Muscle layer of colon (tissue), 2 donors: ENCODE measurements at regions not wholly inside any gene's neighbourhood (a gene's known extent, or its start where the extent isn't known, plus 50 kb on each side); places are given as distances from the start of the nearest gene placed in this dataset.

ENCODE experiments used
- H3K27ac ChIP-seq: one replicate; pipeline ENCODE4 v1.7.0; 2013; ENCODE audit warnings: low read depth, mild to moderate bottlenecking, low read length, moderate library complexity
- H3K27me3 ChIP-seq, 2 donors: one replicate each; pipeline ENCODE4 v1.7.0; 2013; ENCODE audit warnings: low read length in 2 of 2, mild to moderate bottlenecking in 2 of 2; ENCODE audit not compliant: insufficient read depth in 2 of 2, control insufficient read depth in 1 of 2
- H3K36me3 ChIP-seq: one replicate; pipeline ENCODE4 v1.7.0; 2013; ENCODE audit warnings: mild to moderate bottlenecking, low read length; ENCODE audit not compliant: insufficient read depth
- H3K4me1 ChIP-seq: one replicate; pipeline ENCODE4 v1.7.0; 2013; ENCODE audit warnings: mild to moderate bottlenecking, low read length; ENCODE audit not compliant: insufficient read depth
- H3K4me3 ChIP-seq, 2 donors: one replicate each; pipeline ENCODE4 v1.7.0; 2013; ENCODE audit warnings: low read length in 2 of 2, low read depth in 1 of 2, mild to moderate bottlenecking in 1 of 2, moderate library complexity in 1 of 2
- H3K9ac ChIP-seq: one replicate; pipeline ENCODE4 v1.7.0; 2013; ENCODE audit warnings: low read length
- H3K9me3 ChIP-seq: one replicate; pipeline ENCODE4 v1.7.0; 2013; ENCODE audit warnings: mild to moderate bottlenecking, low read length
- donor health status: abdominal sarcoma.
- donor health status: Adenocarcinoma of cecum.

DNA sequence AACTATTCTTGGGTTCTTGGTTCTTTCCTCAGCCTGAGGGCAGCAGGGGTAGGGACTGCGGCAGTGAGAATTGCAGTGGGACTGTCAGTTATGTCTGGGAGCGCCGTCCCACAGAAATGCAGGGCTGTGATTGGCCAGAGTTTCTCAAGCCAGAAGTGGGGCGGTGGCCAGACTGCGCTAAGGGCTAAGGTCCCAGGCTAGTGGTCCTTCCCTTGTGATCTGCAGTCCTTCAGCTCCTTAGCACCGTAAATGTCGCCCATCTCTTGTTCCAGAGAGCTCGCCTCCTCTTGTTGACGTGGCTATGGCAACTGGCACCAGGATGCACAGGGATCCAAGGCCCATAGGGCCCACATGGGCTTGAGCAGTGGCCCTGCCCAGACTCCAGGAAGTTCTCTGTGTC is 223.5 kb downstream of the GRIA2 start:
- no peak overlapping the region for H3K4me3 ChIP-seq
- no peaks in the 10 kb centered on the region for H3K27me3 ChIP-seq
- H3K27ac ChIP-seq: no peak overlapping the region
- no peaks in the 10 kb centered on the region for H3K36me3 ChIP-seq
- H3K9me3 ChIP-seq: no peaks in the 10 kb centered on the region
- H3K4me1 ChIP-seq: no peaks in the 10 kb centered on the region
- H3K9ac ChIP-seq: no peak overlapping the region

DNA sequence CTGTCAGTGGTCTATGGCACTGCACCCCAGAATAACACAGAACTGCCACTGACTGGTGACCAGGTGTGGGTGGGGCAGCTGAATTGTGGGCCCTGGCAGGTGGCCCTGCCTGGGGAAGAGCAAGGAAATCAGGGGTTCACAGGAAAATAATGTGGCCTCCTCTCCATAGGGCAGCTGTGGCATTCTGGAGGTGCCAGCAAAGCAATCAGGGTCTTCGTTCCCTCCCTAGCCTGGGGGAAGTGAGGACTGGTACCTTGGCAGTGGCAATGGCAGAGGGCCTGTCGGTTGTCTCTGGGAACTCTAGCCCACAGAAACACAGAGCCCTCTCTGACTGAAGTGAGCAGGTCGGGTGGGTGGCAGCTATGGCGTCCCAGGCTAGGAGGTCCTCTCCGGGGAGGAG is 223.0 kb downstream of the GRIA2 start:
- Histone ChIP-seq H3K4me3 (no peak overlapping the region), H3K36me3 (no peaks in the 10 kb centered on the region), H3K27me3 (no peaks in the 10 kb centered on the region), H3K4me1 (no peaks in the 10 kb centered on the region), H3K27ac (no peak overlapping the region), H3K9me3 (no peaks in the 10 kb centered on the region), H3K9ac (no peak overlapping the region)

DNA sequence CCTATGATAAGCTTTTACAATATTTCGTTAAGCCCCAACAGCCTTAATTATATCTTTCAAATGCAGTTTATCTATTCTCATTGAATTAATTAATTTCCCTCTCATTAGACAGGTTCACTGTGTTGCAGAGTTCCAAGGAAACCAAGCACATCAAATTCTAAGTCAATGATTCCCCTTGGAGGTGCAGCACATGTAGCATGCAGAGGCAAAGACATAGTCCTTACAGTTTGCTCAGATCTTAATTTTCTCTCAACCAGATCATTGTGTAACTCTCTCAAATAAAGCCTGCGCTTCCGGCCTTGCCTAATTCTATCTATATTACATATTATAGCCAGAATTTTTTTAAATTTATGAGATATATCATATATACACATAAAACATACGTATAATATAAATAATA is 205.4 kb downstream of the GRIA2 start:
- Histone ChIP-seq H3K27ac (no peak overlapping the region), H3K36me3 (no peaks in the 10 kb centered on the region), H3K9me3 (no peaks in the 10 kb centered on the region), H3K4me3 (no peak overlapping the region), H3K27me3 (no peaks in the 10 kb centered on the region), H3K9ac (no peak overlapping the region), H3K4me1 (no peaks in the 10 kb centered on the region)

DNA sequence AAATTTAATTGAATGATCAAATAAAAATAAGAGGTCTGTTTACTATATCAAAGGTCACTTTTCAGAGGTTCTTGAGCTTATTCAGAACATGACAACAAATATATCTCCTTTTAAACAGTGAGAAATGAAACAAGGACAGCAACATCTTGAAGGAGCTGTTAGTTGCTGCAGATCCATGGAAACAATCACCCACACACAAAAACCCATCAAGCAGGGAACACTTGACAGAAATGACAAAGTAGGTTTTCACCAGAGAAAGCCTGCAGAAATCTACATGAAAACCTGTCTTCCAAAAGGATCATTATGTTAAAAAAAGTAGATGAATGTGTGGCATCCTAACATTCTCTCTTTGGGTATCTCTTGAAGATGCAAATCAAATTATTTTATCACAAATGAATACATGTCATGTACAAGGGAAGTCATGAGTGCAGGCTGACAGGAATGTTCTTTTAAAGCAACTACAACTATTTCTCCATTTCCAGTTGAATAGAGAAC is 203.0 kb downstream of the GRIA2 start:
- Histone ChIP-seq H3K9me3 (no peaks in the 10 kb centered on the region), H3K27me3 (no peaks in the 10 kb centered on the region), H3K9ac (no peak overlapping the region), H3K4me1 (no peaks in the 10 kb centered on the region), H3K4me3 (no peak overlapping the region), H3K27ac (no peak overlapping the region), H3K36me3 (no peaks in the 10 kb centered on the region)

DNA sequence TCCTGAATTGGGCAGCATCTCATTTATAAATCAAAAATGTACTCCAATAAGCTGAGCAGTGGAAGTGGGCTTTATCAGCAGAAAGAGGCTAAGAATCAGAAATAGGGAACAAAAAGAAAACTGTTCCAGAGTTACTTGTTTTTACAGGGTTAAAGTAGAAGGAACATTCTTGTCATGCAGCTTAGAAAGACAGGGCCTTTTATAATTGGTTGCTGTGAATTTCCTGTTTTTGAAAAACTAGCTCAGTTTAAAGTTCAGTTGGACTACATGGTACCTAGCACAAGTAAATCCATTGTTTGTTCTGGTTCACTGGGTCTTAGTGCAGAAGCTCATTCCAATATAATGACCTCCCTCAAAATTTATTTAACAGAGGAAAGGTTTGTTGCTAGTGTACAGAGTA is 200.8 kb downstream of the GRIA2 start:
- no peak overlapping the region for H3K4me3 ChIP-seq
- no peak overlapping the region for H3K9ac ChIP-seq
- H3K9me3 ChIP-seq: no peaks in the 10 kb centered on the region
- H3K36me3 ChIP-seq: no peaks in the 10 kb centered on the region
- H3K27ac ChIP-seq: no peak overlapping the region
- H3K27me3 ChIP-seq: no peaks in the 10 kb centered on the region
- H3K4me1 ChIP-seq: no peaks in the 10 kb centered on the region
